D721Med (cell line): ENCODE measurements at regions not wholly inside any gene's neighbourhood (a gene's known extent, or its start where the extent isn't known, plus 50 kb on each side); places are given as distances from the start of the nearest gene placed in this dataset.

Experiments used
- DNase-seq: peaks from one replicate; pipeline ENCODE4 v3.0.0; 2011; ENCODE audit warnings: low spot score; ENCODE audit not compliant: insufficient read length
- FAIRE-seq: peaks from 2 replicates; lab custom pipeline; 2011; peaks lifted over from hg19 to GRCh38; lab: Jason Lieb, UNC
- CTCF ChIP-seq: IDR thresholded peaks from 2 replicates; pipeline ENCODE4 v1.5.1; 2012; ENCODE audit warnings: mild to moderate bottlenecking, control low read depth; ENCODE audit not compliant: insufficient read depth; ENCODE audit errors: missing control alignments

GRCh38 chr5:169511708-169512107 lies 71.9 kb upstream of the SPDL1 start:
- DNase-seq, result no peak
- TF ChIP-seq CTCF, result no peak
- no peak for FAIRE-seq

GRCh38 chr5:169507051-169507450 lies 76.5 kb upstream of the SPDL1 start:
- DNase-seq, result no peak
- no peak for FAIRE-seq
- no peak for TF ChIP-seq CTCF

GRCh38 chr5:169503886-169504285 lies 79.7 kb upstream of the SPDL1 start:
- TF ChIP-seq CTCF, result no peak
- DNase-seq, result no peak
- no peak for FAIRE-seq

- DNase-seq (no peak), FAIRE-seq (no peak)
- no peak for TF ChIP-seq CTCF
These were observed 83.5 kb upstream of the SPDL1 start for GRCh38 chr5:169499990-169500505.

- TF ChIP-seq CTCF, result no peak
- FAIRE-seq, result no peak
- DNase-seq, result no peak
These were observed 86.7 kb upstream of the SPDL1 start for GRCh38 chr5:169496878-169497277.

- TF ChIP-seq CTCF, result no peak
- DNase-seq (no peak), FAIRE-seq (no peak)
These were observed 88.5 kb upstream of the SPDL1 start for GRCh38 chr5:169494941-169495548.

- DNase-seq (no peak), FAIRE-seq (no peak)
- TF ChIP-seq CTCF, result no peak
These were observed 89.1 kb upstream of the SPDL1 start for GRCh38 chr5:169494383-169494935.
